ENCODE measurements at regions not wholly inside any gene's neighbourhood (a gene's known extent, or its start where the extent isn't known, plus 50 kb on each side); places are given as distances from the start of the nearest gene placed in this dataset.

- no peak for DNase-seq
Measured at GRCh38 chr15:77540312-77541060, 92.2 kb downstream of the LINGO1 start.

GRCh38 chr15:77538793-77539497, 93.8 kb downstream of the LINGO1 start:
- no peak for DNase-seq

DNA sequence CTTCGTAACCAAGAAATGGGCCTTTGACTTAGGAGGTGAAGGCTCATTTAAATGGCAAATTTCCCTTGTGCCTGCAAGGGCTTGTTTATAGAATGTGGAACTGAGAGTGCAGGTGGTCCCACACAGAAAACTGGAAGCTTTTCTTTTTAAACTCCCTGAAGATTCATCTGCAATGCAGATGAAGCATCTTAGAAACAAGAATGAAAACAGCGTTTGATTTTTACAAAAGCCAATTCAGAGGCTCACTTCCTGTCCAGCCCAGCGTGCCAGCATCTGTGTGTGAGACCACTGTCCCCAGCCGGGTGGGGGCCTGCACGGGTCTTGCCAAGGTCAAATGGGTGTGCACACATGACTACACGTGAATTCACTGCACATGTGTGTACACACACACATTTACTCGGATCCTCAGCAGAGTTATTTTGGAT, 94.7 kb downstream of the LINGO1 start:
- DNase-seq: no peak

DNA sequence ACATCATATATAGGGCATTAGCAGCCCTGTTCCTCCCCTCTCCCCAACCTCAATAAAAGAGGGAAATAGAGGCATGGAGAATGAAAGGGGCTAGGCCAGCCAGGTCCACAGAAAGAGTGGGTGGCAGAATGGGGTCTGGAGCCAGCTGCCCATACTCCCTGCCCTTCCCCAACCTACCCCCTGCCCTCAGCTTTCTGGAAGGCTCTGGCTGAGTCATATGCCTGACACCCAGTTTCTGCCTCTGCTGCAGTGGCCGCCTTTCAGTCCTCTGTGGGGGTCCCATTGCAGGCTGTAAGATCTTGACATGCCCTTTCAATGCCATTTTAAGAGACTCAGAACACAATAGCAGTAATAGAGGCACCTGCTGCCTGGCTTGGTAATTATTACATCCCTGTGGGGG, 95.7 kb downstream of the LINGO1 start:
- DNase-seq: no peak

- no peak for DNase-seq
Measured at GRCh38 chr15:77535845-77536244, 96.9 kb downstream of the LINGO1 start.
